ENCODE measurements at regions not wholly inside any gene's neighbourhood (a gene's known extent, or its start where the extent isn't known, plus 50 kb on each side); places are given as distances from the start of the nearest gene placed in this dataset.

DNA sequence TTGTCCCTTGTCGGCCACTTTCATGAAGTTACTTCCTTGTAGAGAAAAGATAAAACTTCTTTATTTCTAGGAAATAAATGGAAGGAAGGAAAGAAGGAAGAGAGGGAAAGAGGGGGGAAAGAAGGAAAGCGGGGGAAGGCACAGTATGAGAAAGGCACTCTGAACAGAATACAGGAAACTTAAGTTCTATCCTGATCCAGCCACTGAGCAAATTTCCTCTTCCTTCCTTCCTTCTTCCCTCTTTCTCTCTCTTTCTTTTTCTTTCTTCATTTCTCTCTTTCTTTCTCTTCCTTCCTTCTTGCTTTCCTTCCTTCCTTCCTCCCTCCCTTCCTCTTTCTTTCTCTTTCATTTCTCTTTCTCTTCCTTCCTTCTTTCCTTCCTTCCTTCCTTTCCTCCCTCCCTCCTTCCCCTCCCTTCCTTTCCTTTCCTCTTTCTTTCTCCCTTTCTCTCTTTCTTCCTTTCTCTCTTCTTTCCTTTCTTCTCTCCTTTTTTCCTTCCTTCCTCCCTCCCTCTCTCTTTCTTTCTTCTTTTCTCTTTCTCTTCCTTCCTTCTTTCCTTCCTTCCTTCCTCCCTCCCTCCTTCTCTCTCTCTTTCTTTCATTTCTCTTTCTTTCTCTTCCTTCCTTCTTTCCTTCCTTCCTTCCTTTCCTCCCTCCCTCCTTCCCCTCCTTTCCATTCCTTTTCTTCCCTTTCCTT, 240.2 kb upstream of the BRINP1 start:
- ChIA-PET POLR2A (no interaction called here), CTCF (no interaction called here)
- H3K36me3 Mint-ChIP-seq (ENCODE audit: low read depth): no peaks in the 10 kb centered on the region
- no peaks in the 10 kb centered on the region for H3K9me3 Mint-ChIP-seq
- intact Hi-C loops (cut with micrococcal nuclease): no loop called here
- ATAC-seq (no peak), DNase-seq (no peak)
- H3K27me3 Mint-ChIP-seq: no peaks in the 10 kb centered on the region
- no peaks in the 10 kb centered on the region for H3K4me1 Mint-ChIP-seq (ENCODE audit: low read depth)
- TF ChIP-seq, protein P1, sequence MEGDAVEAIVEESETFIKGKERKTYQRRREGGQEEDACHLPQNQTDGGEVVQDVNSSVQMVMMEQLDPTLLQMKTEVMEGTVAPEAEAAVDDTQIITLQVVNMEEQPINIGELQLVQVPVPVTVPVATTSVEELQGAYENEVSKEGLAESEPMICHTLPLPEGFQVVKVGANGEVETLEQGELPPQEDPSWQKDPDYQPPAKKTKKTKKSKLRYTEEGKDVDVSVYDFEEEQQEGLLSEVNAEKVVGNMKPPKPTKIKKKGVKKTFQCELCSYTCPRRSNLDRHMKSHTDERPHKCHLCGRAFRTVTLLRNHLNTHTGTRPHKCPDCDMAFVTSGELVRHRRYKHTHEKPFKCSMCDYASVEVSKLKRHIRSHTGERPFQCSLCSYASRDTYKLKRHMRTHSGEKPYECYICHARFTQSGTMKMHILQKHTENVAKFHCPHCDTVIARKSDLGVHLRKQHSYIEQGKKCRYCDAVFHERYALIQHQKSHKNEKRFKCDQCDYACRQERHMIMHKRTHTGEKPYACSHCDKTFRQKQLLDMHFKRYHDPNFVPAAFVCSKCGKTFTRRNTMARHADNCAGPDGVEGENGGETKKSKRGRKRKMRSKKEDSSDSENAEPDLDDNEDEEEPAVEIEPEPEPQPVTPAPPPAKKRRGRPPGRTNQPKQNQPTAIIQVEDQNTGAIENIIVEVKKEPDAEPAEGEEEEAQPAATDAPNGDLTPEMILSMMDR (IDR thresholded peaks at IDR 0.05): no peak
- H3K4me3 Mint-ChIP-seq: no peak overlapping the region
- no peak overlapping the region for H3K27ac Mint-ChIP-seq

- ATAC-seq: no peak
Observed at GRCh38 chr9:119601632-119602031, 232.4 kb upstream of the BRINP1 start.

GRCh38 chr9:119597499-119597898, 228.3 kb upstream of the BRINP1 start:
- POLR2A ChIA-PET: no interaction called here
- H3K4me1 Mint-ChIP-seq (ENCODE audit: low read depth): no peaks in the 10 kb centered on the region
- H3K9me3 Mint-ChIP-seq: peaks cover 1% of the 10 kb centered on the region
- no peaks in the 10 kb centered on the region for H3K36me3 Mint-ChIP-seq (ENCODE audit: low read depth)
- no peak overlapping the region for H3K27ac Mint-ChIP-seq
- DNase-seq: no peak
- TF ChIP-seq, protein P1 (IDR thresholded peaks at IDR 0.05): no peak
- intact Hi-C loops (cut with micrococcal nuclease): no loop called here
- H3K4me3 Mint-ChIP-seq: no peak overlapping the region
- CTCF ChIA-PET: no interaction called here
- no peak for ATAC-seq
- no peaks in the 10 kb centered on the region for H3K27me3 Mint-ChIP-seq

More at GRCh38 chr9:119601632-119602031, 232.4 kb upstream of the BRINP1 start:
- no peaks in the 10 kb centered on the region for H3K36me3 Mint-ChIP-seq (ENCODE audit: low read depth)
- ChIA-PET CTCF (no interaction called here), POLR2A (no interaction called here)
- intact Hi-C loops (cut with micrococcal nuclease): no loop called here
- no peak for DNase-seq
- H3K27ac Mint-ChIP-seq: no peak overlapping the region
- H3K9me3 Mint-ChIP-seq: peaks cover 1% of the 10 kb centered on the region
- no peaks in the 10 kb centered on the region for H3K27me3 Mint-ChIP-seq
- no peak overlapping the region for H3K4me3 Mint-ChIP-seq
- TF ChIP-seq, protein P1 (IDR thresholded peaks at IDR 0.05): no peak
- no peaks in the 10 kb centered on the region for H3K4me1 Mint-ChIP-seq (ENCODE audit: low read depth)

DNA sequence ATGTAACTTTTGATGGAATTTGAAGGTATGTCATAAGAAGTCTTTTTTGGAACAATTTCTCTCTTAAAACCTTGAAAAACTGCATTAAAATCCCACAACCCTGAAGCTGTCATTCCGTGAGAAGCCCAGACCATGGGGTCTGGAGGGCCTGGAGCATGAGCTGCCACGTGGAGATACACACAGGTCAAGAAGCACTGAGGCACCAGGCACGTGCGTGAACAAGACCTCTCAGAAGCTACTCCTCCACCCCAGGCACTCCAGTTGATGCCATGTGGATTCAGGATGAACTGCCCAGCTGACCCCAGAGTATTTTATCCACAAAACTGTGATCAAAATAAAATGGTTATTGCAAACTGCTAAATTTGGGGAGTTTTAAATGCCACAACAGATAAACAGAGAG, 227.5 kb upstream of the BRINP1 start:
- no peak overlapping the region for H3K4me3 Mint-ChIP-seq
- no peak for ATAC-seq
- TF ChIP-seq, protein P1 (IDR thresholded peaks at IDR 0.05): no peak
- intact Hi-C loops (cut with micrococcal nuclease): no loop called here
- DNase-seq: no peak
- peaks cover 1% of the 10 kb centered on the region for H3K9me3 Mint-ChIP-seq
- H3K27me3 Mint-ChIP-seq: no peaks in the 10 kb centered on the region
- no peak overlapping the region for H3K27ac Mint-ChIP-seq
- ChIA-PET CTCF (no interaction called here), POLR2A (no interaction called here)
- H3K4me1 Mint-ChIP-seq (ENCODE audit: low read depth): no peaks in the 10 kb centered on the region
- H3K36me3 Mint-ChIP-seq (ENCODE audit: low read depth): no peaks in the 10 kb centered on the region

- Mint-ChIP-seq H3K27me3 (no peaks in the 10 kb centered on the region), H3K27ac (no peak overlapping the region), H3K36me3 (ENCODE audit: low read depth) (no peaks in the 10 kb centered on the region), H3K4me1 (ENCODE audit: low read depth) (no peaks in the 10 kb centered on the region), H3K4me3 (no peak overlapping the region), H3K9me3 (no peaks in the 10 kb centered on the region)
- ChIA-PET CTCF (no interaction called here), POLR2A (no interaction called here)
- ATAC-seq (no peak), DNase-seq (no peak)
- intact Hi-C loops (cut with micrococcal nuclease): no loop called here
- TF ChIP-seq, protein P1 (IDR thresholded peaks at IDR 0.05): no peak
Observed at GRCh38 chr9:119588874-119589744, 219.9 kb upstream of the BRINP1 start.

Measured in activated CD8-positive, alpha-beta T cell treated with anti-CD3 and anti-CD28 coated beads for 36 hours (primary cell).